H1 (cell line): ENCODE measurements at regions not wholly inside any gene's neighbourhood (a gene's known extent, or its start where the extent isn't known, plus 50 kb on each side); places are given as distances from the start of the nearest gene placed in this dataset.

ENCODE experiments used
- JUND ChIP-seq: IDR thresholded peaks from 2 replicates; pipeline ENCODE4 v1.6.1; 2011; ENCODE audit warnings: mild to moderate bottlenecking, improper control_type of control experiment, low read length
- PHF8 ChIP-seq: fragments of 200-600 bp; sonication (generic); conservative IDR thresholded peaks from 2 replicates; pipeline ENCODE4 v1.7.1; 2012; ENCODE audit warnings: low read depth, mild to moderate bottlenecking, inconsistent platforms, low read length, moderate library complexity
- POU5F1 ChIP-seq: IDR thresholded peaks from 2 replicates; pipeline ENCODE4 v1.6.1; 2011; ENCODE audit warnings: low read depth, mild to moderate bottlenecking, low read length, moderate library complexity
- RAD21 ChIP-seq, 2 experiments: IDR thresholded peaks in 1 of 2; conservative IDR thresholded peaks in 1 of 2; 2 replicates each; pipeline ENCODE4 v1.6.1; 2011; ENCODE audit warnings: low read depth in 2 of 2, low read length in 2 of 2, improper control_type of control experiment in 1 of 2, inconsistent platforms in 1 of 2, mild to moderate bottlenecking in 1 of 2, moderate library complexity in 1 of 2
- SUZ12 ChIP-seq: fragments of 200-600 bp; sonication (generic); IDR thresholded peaks from 2 replicates; pipeline ENCODE4 v1.6.1; 2012; ENCODE audit warnings: mild to moderate bottlenecking, inconsistent platforms, low read length, moderate library complexity, mixed read lengths
- TCF12 ChIP-seq: IDR thresholded peaks from 2 replicates; pipeline ENCODE4 v1.6.1; 2011; ENCODE audit warnings: low read depth, mild to moderate bottlenecking, low read length
- TF ChIP-seq, protein P1 (sequence below): IDR thresholded peaks from 2 replicates; pipeline ENCODE4 v1.6.1; 2011; ENCODE audit warnings: low read length, improper control_type of control experiment
- TF ChIP-seq, protein P2 (sequence below): IDR thresholded peaks from 2 replicates; pipeline ENCODE4 v1.6.1; 2012; ENCODE audit warnings: inconsistent platforms

DNA sequence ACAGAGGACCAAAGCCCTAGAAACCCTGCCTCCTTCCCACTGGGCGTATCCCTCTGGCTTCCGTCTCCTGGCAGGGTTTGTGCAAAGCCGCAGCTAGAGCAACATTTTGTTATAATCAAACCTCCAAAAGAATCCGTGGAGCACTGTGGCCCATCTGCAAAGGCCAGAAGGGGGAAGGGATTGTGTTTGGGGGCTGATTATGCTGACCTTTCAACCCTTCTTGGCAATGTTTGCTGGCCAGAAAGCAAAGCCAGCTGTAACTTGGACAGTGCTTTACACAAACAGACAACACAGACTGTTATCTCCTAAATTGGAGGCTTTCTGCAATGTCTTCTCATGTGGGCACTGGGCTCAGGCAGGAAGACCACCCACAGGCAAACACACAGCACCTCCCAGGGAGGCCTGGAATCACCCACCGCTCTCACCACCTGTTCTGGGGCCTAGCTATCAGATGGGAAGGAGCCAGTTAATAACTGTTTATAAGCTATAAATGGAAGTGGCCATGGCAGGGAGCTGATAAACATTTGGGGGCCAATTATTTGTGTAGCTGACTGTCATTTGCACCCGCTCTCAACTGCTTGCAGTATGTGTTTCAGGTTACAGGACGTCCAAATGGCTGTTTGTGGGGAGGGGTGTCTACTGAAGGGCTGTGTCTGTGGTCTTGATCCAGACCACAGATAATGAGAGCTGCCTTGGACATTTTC, 121.6 kb upstream of the ERCC6L2 start (continued):
- TF ChIP-seq, protein P1, sequence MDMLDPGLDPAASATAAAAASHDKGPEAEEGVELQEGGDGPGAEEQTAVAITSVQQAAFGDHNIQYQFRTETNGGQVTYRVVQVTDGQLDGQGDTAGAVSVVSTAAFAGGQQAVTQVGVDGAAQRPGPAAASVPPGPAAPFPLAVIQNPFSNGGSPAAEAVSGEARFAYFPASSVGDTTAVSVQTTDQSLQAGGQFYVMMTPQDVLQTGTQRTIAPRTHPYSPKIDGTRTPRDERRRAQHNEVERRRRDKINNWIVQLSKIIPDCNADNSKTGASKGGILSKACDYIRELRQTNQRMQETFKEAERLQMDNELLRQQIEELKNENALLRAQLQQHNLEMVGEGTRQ, result no peak
- TF ChIP-seq TCF12, result no peak
- no peak for TF ChIP-seq PHF8
- TF ChIP-seq, protein P2, sequence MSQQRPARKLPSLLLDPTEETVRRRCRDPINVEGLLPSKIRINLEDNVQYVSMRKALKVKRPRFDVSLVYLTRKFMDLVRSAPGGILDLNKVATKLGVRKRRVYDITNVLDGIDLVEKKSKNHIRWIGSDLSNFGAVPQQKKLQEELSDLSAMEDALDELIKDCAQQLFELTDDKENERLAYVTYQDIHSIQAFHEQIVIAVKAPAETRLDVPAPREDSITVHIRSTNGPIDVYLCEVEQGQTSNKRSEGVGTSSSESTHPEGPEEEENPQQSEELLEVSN, result no peak
- no peak for TF ChIP-seq SUZ12
- no peak for TF ChIP-seq POU5F1
- no peak for TF ChIP-seq RAD21 (IDR thresholded peaks at IDR 0.05 in 1 of 2, conservative IDR thresholded peaks at IDR 0.05 in 1 of 2; ENCODE audit: low read depth in 2 of 2, low read length in 2 of 2)
- no peak for TF ChIP-seq JUND
